HCT116 (cell line): ENCODE measurements at regions not wholly inside any gene's neighbourhood (a gene's known extent, or its start where the extent isn't known, plus 50 kb on each side); places are given as distances from the start of the nearest gene placed in this dataset.

ENCODE experiments used
- ATAC-seq: fragments of 200-7000 bp; cut with Tn5 transposase; 2 replicates; pipeline ENCODE4 v1.9.1; 2020; ENCODE audit warnings: mild to moderate bottlenecking, moderate library complexity
- BruUV-seq: library from RNA; stranded (reverse); fragments of 400-500 nt; replicated peaks from 2 replicates; lab custom pipeline; 2021; lab: Mats Ljungman, UMichigan
- CTCF ChIA-PET: fragments of 300-600 bp; sonication (Branson Sonifier 250); formaldehyde crosslinking; loops from one replicate; lab custom pipeline; 2021; ENCODE audit warnings: antibody characterized with exemption; lab: Charles Lee
- POLR2A ChIA-PET: fragments of 300-600, 350-600 bp; sonication (Branson Sonifier 250); formaldehyde crosslinking; loops from one replicate; lab custom pipeline; 2021; ENCODE audit warnings: antibody characterized with exemption; lab: Charles Lee
- RAD21 ChIA-PET, 2 experiments: fragments of 300-600 bp; sonication (Branson Sonifier 250); formaldehyde crosslinking; loops; one replicate each; lab custom pipeline; 2023; ENCODE audit warnings: low total read pairs in 2 of 2; ENCODE audit not compliant: uncharacterized antibody in 2 of 2, unreplicated experiment in 2 of 2, low non-redundant PET in 1 of 2; lab: Charles Lee
- DNase-seq: peaks from one replicate; pipeline ENCODE4 v3.0.0-alpha.2; 2010; ENCODE audit warnings: low read depth, low spot score
- H2AFZ ChIP-seq: fragments of 200-600 bp; shearing (Covaris generic), sonication (generic); 2 replicates; pipeline ENCODE4 v1.6.1; 2017; ENCODE audit warnings: low read depth, mixed run types, mixed read lengths, antibody characterized with exemption, low read length; ENCODE audit not compliant: poor library complexity, severe bottlenecking
- H3K27ac ChIP-seq: 2 replicates; pipeline ENCODE4 v1.5.1; 2012; ENCODE audit warnings: low read depth, low read length
- H3K27me3 ChIP-seq: fragments of 200-600 bp; sonication (generic); 2 replicates; pipeline ENCODE4 v1.6.1; 2016; ENCODE audit warnings: mixed run types, low read length, mixed read lengths; ENCODE audit not compliant: insufficient read depth
- H3K36me3 ChIP-seq, 2 experiments: fragments of 200-500 bp in 1 of 2; fragments of 200-600 bp in 1 of 2; sonication (Bioruptor generic) in 1 of 2; sonication (generic) in 1 of 2; 2 replicates each; pipeline versions ENCODE4 v1.5.1 to v1.6.1; 2014 to 2016; ENCODE audit warnings: low read length in 2 of 2, inconsistent platforms in 1 of 2, mixed read lengths in 1 of 2, mixed run types in 1 of 2; ENCODE audit not compliant: insufficient read depth in 2 of 2, control insufficient read depth in 1 of 2
- H3K4me1 ChIP-seq, 2 experiments: fragments of 200-600 bp in 1 of 2; sonication (generic) in 1 of 2; 2 replicates each; pipeline versions ENCODE4 v1.5.1 to v1.6.1; 2012 to 2017; ENCODE audit warnings: low read length in 2 of 2, inconsistent platforms in 1 of 2, mild to moderate bottlenecking in 1 of 2, mixed read lengths in 1 of 2, mixed run types in 1 of 2, moderate library complexity in 1 of 2; ENCODE audit not compliant: insufficient read depth in 2 of 2, control insufficient read depth in 1 of 2
- H3K4me2 ChIP-seq: fragments of 200-600 bp; sonication (generic); 2 replicates; pipeline ENCODE4 v1.6.1; 2017; ENCODE audit warnings: mixed run types, low read length, mixed read lengths
- H3K4me3 ChIP-seq, 2 experiments: fragments of 200-600 bp in 1 of 2; sonication (generic) in 1 of 2; replicated peaks in 1 of 2; 2 replicates each; pipeline ENCODE4 v1.5.1; 2011 to 2016; ENCODE audit warnings: low read length in 2 of 2, control low read depth in 1 of 2, low read depth in 1 of 2, mild to moderate bottlenecking in 1 of 2, mixed read lengths in 1 of 2, mixed run types in 1 of 2
- H3K79me2 ChIP-seq: fragments of 200-600 bp; sonication (generic); 2 replicates; pipeline ENCODE4 v1.6.1; 2017; ENCODE audit warnings: mild to moderate bottlenecking, mixed run types, low read length, moderate library complexity, mixed read lengths; ENCODE audit not compliant: insufficient read depth
- H3K9ac ChIP-seq: fragments of 200-600 bp; sonication (generic); 2 replicates; pipeline ENCODE4 v1.6.1; 2016; ENCODE audit warnings: low read length, mixed read lengths
- H3K9me2 ChIP-seq: fragments of 200-600 bp; sonication (generic), shearing (Covaris generic); 2 replicates; pipeline ENCODE4 v1.6.1; 2017; ENCODE audit warnings: mixed run types, mild to moderate bottlenecking, moderate library complexity; ENCODE audit not compliant: insufficient read depth
- H3K9me3 ChIP-seq, 2 experiments: fragments of 200-500 bp in 1 of 2; fragments of 200-600 bp in 1 of 2; sonication (Bioruptor generic) in 1 of 2; sonication (generic) in 1 of 2; 2 replicates each; pipeline ENCODE4 v1.6.1; 2014 to 2017; ENCODE audit warnings: low read length in 2 of 2, mixed read lengths in 2 of 2, inconsistent platforms in 1 of 2, low read depth in 1 of 2, mild to moderate bottlenecking in 1 of 2, mixed run types in 1 of 2, moderate library complexity in 1 of 2; ENCODE audit not compliant: control insufficient read depth in 1 of 2, insufficient read depth in 1 of 2
- H4K20me1 ChIP-seq: fragments of 200-600 bp; sonication (generic), shearing (Covaris generic); 2 replicates; pipeline ENCODE4 v1.6.1; 2017; ENCODE audit warnings: mixed run types, mild to moderate bottlenecking, moderate library complexity; ENCODE audit not compliant: insufficient read depth
- CBX3 ChIP-seq: IDR thresholded peaks from 2 replicates; pipeline ENCODE4 v1.6.1; 2012; ENCODE audit warnings: low read depth
- CEBPB ChIP-seq: IDR thresholded peaks from 2 replicates; pipeline ENCODE4 v1.6.1; 2012; ENCODE audit warnings: low read depth
- EZH2phosphoT487 ChIP-seq: fragments of 200-600 bp; IDR thresholded peaks from 2 replicates; pipeline ENCODE4 v1.6.1; 2018; ENCODE audit warnings: antibody characterized with exemption, borderline replicate concordance
- POLR2A ChIP-seq: IDR thresholded peaks from 2 replicates; pipeline ENCODE4 v1.7.0; 2011; ENCODE audit warnings: borderline replicate concordance; ENCODE audit not compliant: insufficient read depth, insufficient read length; ENCODE audit errors: extremely low read depth
- POLR2AphosphoS5 ChIP-seq: IDR thresholded peaks from 2 replicates; pipeline ENCODE4 v1.6.1; 2011; ENCODE audit warnings: mild to moderate bottlenecking, low read depth, low read length, moderate library complexity
- TCF7L2 ChIP-seq: IDR thresholded peaks from 2 replicates; pipeline ENCODE4 v1.7.0; 2011; ENCODE audit warnings: borderline replicate concordance, inconsistent platforms; ENCODE audit not compliant: insufficient read depth, insufficient read length; ENCODE audit errors: extremely low read depth
- ZFX ChIP-seq: fragments of 450-650 bp; IDR thresholded peaks from 2 replicates; pipeline ENCODE4 v1.6.1; 2017
- ZNF274 ChIP-seq: fragments of 200-500 bp; sonication (Bioruptor generic); IDR thresholded peaks from 2 replicates; pipeline ENCODE4 v1.6.1; 2014; ENCODE audit warnings: mild to moderate bottlenecking, low read depth, low read length, inconsistent platforms
- intact Hi-C: fragments of 100-400 bp; cut with micrococcal nuclease; formaldehyde crosslinking; loops from 2 replicates; pipeline ENCODE4 v1.10.0; 2022
- TF ChIP-seq, protein P1 (sequence below): IDR thresholded peaks from 2 replicates; pipeline ENCODE4 v1.6.1; 2012
- TF ChIP-seq, protein P2 (sequence below): IDR thresholded peaks from 2 replicates; pipeline ENCODE4 v1.6.1; 2012
- TF ChIP-seq, protein P3 (sequence below): IDR thresholded peaks from 2 replicates; pipeline ENCODE4 v1.6.1; 2011; ENCODE audit warnings: mild to moderate bottlenecking, low read length, moderate library complexity; ENCODE audit not compliant: insufficient replicate concordance; ENCODE audit errors: extremely low read depth
- TF ChIP-seq, protein P4 (sequence below), 3 experiments: fragments of 200-600 bp in 1 of 3; sonication (generic) in 1 of 3; IDR thresholded peaks in 2 of 3; conservative IDR thresholded peaks in 1 of 3; 2 replicates each; pipeline ENCODE4 v1.5.1; 2012 to 2017; ENCODE audit warnings: low read depth in 2 of 3, low read length in 2 of 3, antibody characterized with exemption in 1 of 3, borderline replicate concordance in 1 of 3, control low read depth in 1 of 3, mild to moderate bottlenecking in 1 of 3, mixed read lengths in 1 of 3, mixed run types in 1 of 3, moderate library complexity in 1 of 3; ENCODE audit not compliant: insufficient read depth in 1 of 3

DNA sequence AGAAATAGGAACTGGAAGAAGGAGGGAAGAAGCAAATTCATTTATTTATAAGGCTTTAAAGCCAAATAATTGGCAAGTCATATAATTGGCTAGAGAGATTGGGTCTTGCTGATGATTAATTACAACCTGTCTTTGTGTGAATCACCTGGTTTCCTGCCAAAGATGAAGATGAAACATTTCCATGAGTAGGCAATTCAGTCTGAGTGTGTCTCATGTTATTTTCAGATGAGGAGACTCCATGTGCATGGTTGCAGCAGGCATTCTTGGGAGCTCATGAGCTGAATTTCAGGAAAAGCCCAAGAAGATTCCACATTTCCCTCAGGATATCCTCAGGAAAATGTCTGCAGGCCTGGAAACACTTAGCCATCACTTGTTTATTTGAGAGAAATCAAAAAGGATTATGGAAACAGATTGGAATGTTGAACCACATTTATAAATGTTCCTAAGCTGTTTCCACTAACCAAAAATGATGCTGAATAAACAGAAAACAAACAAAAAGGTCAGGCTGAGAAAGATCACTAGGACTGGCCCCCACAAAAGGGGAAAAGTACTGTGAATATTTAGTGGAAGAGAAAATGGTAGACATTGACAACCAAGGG is 632.7 kb upstream of the AMELY start:
- ChIA-PET CTCF (no interaction called here), RAD21 (no interaction called here), POLR2A (no interaction called here)
- DNase-seq (no peak), ATAC-seq (no peak)
- Histone ChIP-seq H3K27ac (no peak overlapping the region), H3K79me2 (no peaks in the 10 kb centered on the region), H3K27me3 (no peaks in the 10 kb centered on the region), H3K4me3 (no peak overlapping the region), H3K9ac (no peak overlapping the region), H3K9me2 (no peaks in the 10 kb centered on the region), H3K4me2 (no peak overlapping the region), H3K9me3 (no peaks in the 10 kb centered on the region), H3K36me3 (no peaks in the 10 kb centered on the region), H4K20me1 (no peaks in the 10 kb centered on the region), H2AFZ (no peak overlapping the region), H3K4me1 (no peaks in the 10 kb centered on the region)
- BruUV-seq: no TSS peak
- no peak for TF ChIP-seq ZNF274
- TF ChIP-seq POLR2A: no peak
- TF ChIP-seq, protein P1, sequence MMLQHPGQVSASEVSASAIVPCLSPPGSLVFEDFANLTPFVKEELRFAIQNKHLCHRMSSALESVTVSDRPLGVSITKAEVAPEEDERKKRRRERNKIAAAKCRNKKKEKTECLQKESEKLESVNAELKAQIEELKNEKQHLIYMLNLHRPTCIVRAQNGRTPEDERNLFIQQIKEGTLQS: no peak
- no peak for TF ChIP-seq CEBPB
- TF ChIP-seq TCF7L2: no peak
- no peak for TF ChIP-seq EZH2phosphoT487
- TF ChIP-seq ZFX: no peak
- no peak for TF ChIP-seq POLR2AphosphoS5
- intact Hi-C loops: no loop called here

DNA sequence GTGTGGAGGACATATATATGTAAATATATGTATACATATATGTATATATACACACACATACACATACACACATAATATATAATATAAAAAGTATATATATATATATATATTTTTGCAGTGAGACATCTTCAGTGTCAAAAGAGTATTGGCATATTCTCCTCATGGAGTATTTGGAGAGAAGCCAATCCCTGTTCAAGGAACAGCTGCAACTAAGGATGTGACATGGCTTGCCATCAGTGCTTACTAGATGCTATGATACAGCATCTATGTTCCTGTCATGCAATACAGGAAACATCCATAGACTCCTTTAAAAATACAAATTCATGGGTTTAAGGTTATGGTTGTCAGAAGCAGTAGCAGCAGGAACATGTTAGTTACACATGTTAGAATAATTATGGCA is 632.0 kb upstream of the AMELY start:
- no peaks in the 10 kb centered on the region for H3K4me1 ChIP-seq
- H3K9me3 ChIP-seq: no peaks in the 10 kb centered on the region
- no peak overlapping the region for H2AFZ ChIP-seq
- CTCF ChIA-PET: no interaction called here
- DNase-seq (no peak), ATAC-seq (no peak)
- H3K4me2 ChIP-seq: no peak overlapping the region
- no peak overlapping the region for H3K27ac ChIP-seq
- RAD21 ChIA-PET: no interaction called here
- H3K27me3 ChIP-seq: no peaks in the 10 kb centered on the region
- H3K9me2 ChIP-seq: no peaks in the 10 kb centered on the region
- no TSS peak for BruUV-seq
- no peaks in the 10 kb centered on the region for H3K36me3 ChIP-seq
- no peaks in the 10 kb centered on the region for H4K20me1 ChIP-seq
- H3K4me3 ChIP-seq: no peak overlapping the region
- no peaks in the 10 kb centered on the region for H3K79me2 ChIP-seq
- intact Hi-C loops: no loop called here
- H3K9ac ChIP-seq: no peak overlapping the region
- POLR2A ChIA-PET: no interaction called here
- TF ChIP-seq, protein P2, sequence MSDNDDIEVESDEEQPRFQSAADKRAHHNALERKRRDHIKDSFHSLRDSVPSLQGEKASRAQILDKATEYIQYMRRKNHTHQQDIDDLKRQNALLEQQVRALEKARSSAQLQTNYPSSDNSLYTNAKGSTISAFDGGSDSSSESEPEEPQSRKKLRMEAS: no peak
- TF ChIP-seq, protein P3, sequence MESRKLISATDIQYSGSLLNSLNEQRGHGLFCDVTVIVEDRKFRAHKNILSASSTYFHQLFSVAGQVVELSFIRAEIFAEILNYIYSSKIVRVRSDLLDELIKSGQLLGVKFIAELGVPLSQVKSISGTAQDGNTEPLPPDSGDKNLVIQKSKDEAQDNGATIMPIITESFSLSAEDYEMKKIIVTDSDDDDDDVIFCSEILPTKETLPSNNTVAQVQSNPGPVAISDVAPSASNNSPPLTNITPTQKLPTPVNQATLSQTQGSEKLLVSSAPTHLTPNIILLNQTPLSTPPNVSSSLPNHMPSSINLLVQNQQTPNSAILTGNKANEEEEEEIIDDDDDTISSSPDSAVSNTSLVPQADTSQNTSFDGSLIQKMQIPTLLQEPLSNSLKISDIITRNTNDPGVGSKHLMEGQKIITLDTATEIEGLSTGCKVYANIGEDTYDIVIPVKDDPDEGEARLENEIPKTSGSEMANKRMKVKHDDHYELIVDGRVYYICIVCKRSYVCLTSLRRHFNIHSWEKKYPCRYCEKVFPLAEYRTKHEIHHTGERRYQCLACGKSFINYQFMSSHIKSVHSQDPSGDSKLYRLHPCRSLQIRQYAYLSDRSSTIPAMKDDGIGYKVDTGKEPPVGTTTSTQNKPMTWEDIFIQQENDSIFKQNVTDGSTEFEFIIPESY: no peak
- TF ChIP-seq ZNF274 (no peak), TCF7L2 (no peak), ZFX (no peak), CBX3 (no peak), POLR2AphosphoS5 (no peak)
- TF ChIP-seq, protein P1: no peak
- TF ChIP-seq, protein P4, sequence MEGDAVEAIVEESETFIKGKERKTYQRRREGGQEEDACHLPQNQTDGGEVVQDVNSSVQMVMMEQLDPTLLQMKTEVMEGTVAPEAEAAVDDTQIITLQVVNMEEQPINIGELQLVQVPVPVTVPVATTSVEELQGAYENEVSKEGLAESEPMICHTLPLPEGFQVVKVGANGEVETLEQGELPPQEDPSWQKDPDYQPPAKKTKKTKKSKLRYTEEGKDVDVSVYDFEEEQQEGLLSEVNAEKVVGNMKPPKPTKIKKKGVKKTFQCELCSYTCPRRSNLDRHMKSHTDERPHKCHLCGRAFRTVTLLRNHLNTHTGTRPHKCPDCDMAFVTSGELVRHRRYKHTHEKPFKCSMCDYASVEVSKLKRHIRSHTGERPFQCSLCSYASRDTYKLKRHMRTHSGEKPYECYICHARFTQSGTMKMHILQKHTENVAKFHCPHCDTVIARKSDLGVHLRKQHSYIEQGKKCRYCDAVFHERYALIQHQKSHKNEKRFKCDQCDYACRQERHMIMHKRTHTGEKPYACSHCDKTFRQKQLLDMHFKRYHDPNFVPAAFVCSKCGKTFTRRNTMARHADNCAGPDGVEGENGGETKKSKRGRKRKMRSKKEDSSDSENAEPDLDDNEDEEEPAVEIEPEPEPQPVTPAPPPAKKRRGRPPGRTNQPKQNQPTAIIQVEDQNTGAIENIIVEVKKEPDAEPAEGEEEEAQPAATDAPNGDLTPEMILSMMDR (IDR thresholded peaks at IDR 0.05 in 2 of 3, conservative IDR thresholded peaks at IDR 0.05 in 1 of 3; ENCODE audit: borderline replicate concordance in 1 of 3, insufficient read depth in 1 of 3, low read depth in 2 of 3, low read length in 2 of 3): no peak
